ENCODE measurements at regions not wholly inside any gene's neighbourhood (a gene's known extent, or its start where the extent isn't known, plus 50 kb on each side); places are given as distances from the start of the nearest gene placed in this dataset.
"Not testable (repeated sequence)": the region's sequence is repeated elsewhere in the genome, so short reads cannot be mapped to it uniquely, and the experiment has no call there.

GRCh38 chr17:22171631-22172030 is 479.3 kb downstream of the KCNJ18 start:
- no peak for TF ChIP-seq CTCF (IDR thresholded peaks at IDR 0.05; ENCODE audit: insufficient read depth, low read length, missing control alignments)
- DNase-seq (ENCODE audit: low read depth, low spot score), result no peak
- POLR2A ChIA-PET, result no interaction called here
- no peak overlapping the region for H3K4me3 ChIP-seq (ENCODE audit: low read depth, low read length)
- CTCF ChIA-PET, result no interaction called here

- TF ChIP-seq CTCF (IDR thresholded peaks at IDR 0.05; ENCODE audit: insufficient read depth, low read length, missing control alignments), result no peak
- ChIA-PET POLR2A (no interaction called here), CTCF (no interaction called here)
- no peak overlapping the region for H3K4me3 ChIP-seq (ENCODE audit: low read depth, low read length)
- DNase-seq (ENCODE audit: low read depth, low spot score), result no peak
These were observed 500.8 kb downstream of the KCNJ18 start for GRCh38 chr17:22193113-22193512.

- DNase-seq (ENCODE audit: low read depth, low spot score); CTCF ChIA-PET; POLR2A ChIA-PET; H3K4me3 ChIP-seq (ENCODE audit: low read depth, low read length): not testable (repeated sequence)
These were observed 507.9 kb downstream of the KCNJ18 start for GRCh38 chr17:22200187-22200586.

GRCh38 chr17:22202702-22203101 is 510.4 kb downstream of the KCNJ18 start:
- POLR2A ChIA-PET, result no interaction called here
- TF ChIP-seq CTCF (IDR thresholded peaks at IDR 0.05; ENCODE audit: insufficient read depth, low read length, missing control alignments), result no peak
- CTCF ChIA-PET, result no interaction called here
- H3K4me3 ChIP-seq (ENCODE audit: low read depth, low read length), result no peak overlapping the region
- no peak for DNase-seq (ENCODE audit: low read depth, low spot score)

GRCh38 chr17:22203208-22203715 is 510.9 kb downstream of the KCNJ18 start:
- ChIA-PET POLR2A (no interaction called here), CTCF (no interaction called here)
- DNase-seq (ENCODE audit: low read depth, low spot score), result no peak
- no peak for TF ChIP-seq CTCF (IDR thresholded peaks at IDR 0.05; ENCODE audit: insufficient read depth, low read length, missing control alignments)
- no peak overlapping the region for H3K4me3 ChIP-seq (ENCODE audit: low read depth, low read length)

- POLR2A ChIA-PET; H3K4me3 ChIP-seq (ENCODE audit: low read depth, low read length); DNase-seq (ENCODE audit: low read depth, low spot score); CTCF ChIA-PET: not testable (repeated sequence)
These were observed 511.8 kb downstream of the KCNJ18 start for GRCh38 chr17:22204076-22204475.

GRCh38 chr17:22210212-22210611 is 517.9 kb downstream of the KCNJ18 start:
- DNase-seq (ENCODE audit: low read depth, low spot score); H3K4me3 ChIP-seq (ENCODE audit: low read depth, low read length); POLR2A ChIA-PET; CTCF ChIA-PET: not testable (repeated sequence)

GRCh38 chr17:22213169-22213568 is 520.8 kb downstream of the KCNJ18 start:
- DNase-seq (ENCODE audit: low read depth, low spot score); H3K4me3 ChIP-seq (ENCODE audit: low read depth, low read length); CTCF ChIA-PET; POLR2A ChIA-PET: not testable (repeated sequence)

GRCh38 chr17:22217135-22217534 is 524.8 kb downstream of the KCNJ18 start:
- ChIA-PET CTCF (no interaction called here), POLR2A (no interaction called here)
- no peak for DNase-seq (ENCODE audit: low read depth, low spot score)
- H3K4me3 ChIP-seq (ENCODE audit: low read depth, low read length), result no peak overlapping the region
- no peak for TF ChIP-seq CTCF (IDR thresholded peaks at IDR 0.05; ENCODE audit: insufficient read depth, low read length, missing control alignments)
